ENCODE measurements at regions not wholly inside any gene's neighbourhood (a gene's known extent, or its start where the extent isn't known, plus 50 kb on each side); places are given as distances from the start of the nearest gene placed in this dataset.

DNA sequence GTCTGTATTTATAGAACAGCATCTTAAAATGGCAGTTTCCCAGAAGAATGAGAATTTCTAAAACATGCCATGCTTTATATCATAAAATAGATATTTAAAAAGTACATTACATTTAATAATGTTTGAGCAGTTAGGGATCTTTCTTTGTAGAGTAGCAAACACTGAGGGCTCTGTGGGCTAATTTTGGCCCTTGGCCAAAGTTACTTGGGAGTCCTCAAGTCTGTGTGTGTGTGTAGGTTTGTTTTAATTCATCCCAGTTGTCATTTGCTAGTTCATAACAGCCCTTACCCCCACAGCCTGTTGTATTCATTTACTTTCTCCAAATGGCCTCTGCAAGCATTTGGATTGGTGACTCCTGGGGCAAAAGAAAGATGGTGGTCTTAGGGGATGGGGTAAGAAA, 576.4 kb upstream of the SGCD start:
- no peak for TF ChIP-seq CTCF (conservative IDR thresholded peaks at IDR 0.05; ENCODE audit: low read depth, low read length)
- DNase-seq (ENCODE audit: low read depth), result no peak
- no peak overlapping the region for H3K4me3 ChIP-seq (ENCODE audit: low read length)

DNA sequence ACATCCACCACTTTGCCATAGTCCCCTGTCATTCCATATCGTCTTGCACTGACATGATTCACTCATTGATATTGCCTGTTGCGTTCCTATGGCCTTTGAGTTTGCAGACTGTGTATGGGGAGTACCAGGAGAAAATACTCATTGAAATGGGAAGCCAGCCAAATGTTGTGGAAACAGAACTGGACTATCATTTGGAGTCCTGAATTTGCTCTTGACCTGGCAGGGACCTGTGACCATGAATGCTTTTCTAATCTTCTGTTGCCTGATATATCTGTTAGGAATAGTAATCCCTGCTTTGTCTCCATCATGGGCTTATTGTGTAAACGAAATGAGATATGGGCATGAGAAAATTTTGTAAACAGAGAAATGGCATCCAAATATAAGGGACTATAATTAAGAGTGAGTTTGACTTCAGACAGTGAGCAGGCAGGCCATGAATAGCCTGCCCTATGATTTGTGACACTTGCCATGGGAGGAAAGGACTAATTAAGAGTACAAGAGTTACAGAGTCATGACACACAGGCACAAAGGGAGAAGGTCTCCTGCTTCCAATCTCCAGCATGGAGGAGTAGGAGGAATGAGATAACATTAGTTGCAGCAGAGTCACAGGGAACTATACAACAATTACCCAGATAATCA, 572.9 kb upstream of the SGCD start:
- no peak for DNase-seq (ENCODE audit: low read depth)
- no peak for TF ChIP-seq CTCF (conservative IDR thresholded peaks at IDR 0.05; ENCODE audit: low read depth, low read length)
- no peak overlapping the region for H3K4me3 ChIP-seq (ENCODE audit: low read length)

- no peak overlapping the region for H3K4me3 ChIP-seq (ENCODE audit: low read length)
- TF ChIP-seq CTCF (conservative IDR thresholded peaks at IDR 0.05; ENCODE audit: low read depth, low read length), result no peak
- no peak for DNase-seq (ENCODE audit: low read depth)
Observed at GRCh38 chr5:155759252-155759651, 567.7 kb upstream of the SGCD start.

DNA sequence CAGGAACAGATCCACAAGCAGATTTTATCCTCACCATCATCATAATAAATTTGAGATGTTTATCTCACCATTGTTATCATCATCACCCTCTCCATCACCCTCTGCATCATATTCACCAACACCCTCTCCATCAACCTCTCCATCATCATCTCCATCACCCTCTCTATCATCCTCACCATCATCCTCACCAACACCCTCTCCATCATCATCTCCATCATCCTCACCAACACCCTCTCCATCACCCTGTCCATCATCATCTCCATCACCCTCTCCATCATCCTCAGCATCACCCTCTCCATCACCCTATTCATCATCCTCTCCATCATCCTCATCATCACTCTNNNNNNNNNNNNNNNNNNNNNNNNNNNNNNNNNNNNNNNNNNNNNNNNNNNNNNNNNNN, 567.0 kb upstream of the SGCD start:
- DNase-seq (ENCODE audit: low read depth), result no peak
- TF ChIP-seq CTCF (conservative IDR thresholded peaks at IDR 0.05; ENCODE audit: low read depth, low read length), result no peak
- no peak overlapping the region for H3K4me3 ChIP-seq (ENCODE audit: low read length)

DNA sequence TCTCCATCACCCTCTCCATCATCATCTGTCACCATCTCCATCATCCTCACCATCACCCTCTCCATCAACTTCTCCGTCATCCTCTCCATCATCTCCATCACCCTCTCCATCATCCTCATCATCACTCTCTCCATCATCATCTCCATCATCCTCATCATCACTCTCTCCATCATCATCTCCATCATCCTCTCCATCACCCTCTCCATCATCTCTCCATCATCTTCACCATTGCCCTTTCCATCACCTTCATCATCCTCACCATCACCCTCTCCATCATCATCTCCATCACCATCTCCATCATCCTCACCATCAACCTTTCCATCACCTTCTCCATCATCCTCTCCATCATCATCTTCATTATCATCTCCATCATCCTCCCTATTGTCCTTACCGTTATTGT, 565.5 kb upstream of the SGCD start:
- TF ChIP-seq CTCF (conservative IDR thresholded peaks at IDR 0.05; ENCODE audit: low read depth, low read length), result no peak
- no peak for DNase-seq (ENCODE audit: low read depth)
- no peak overlapping the region for H3K4me3 ChIP-seq (ENCODE audit: low read length)

DNA sequence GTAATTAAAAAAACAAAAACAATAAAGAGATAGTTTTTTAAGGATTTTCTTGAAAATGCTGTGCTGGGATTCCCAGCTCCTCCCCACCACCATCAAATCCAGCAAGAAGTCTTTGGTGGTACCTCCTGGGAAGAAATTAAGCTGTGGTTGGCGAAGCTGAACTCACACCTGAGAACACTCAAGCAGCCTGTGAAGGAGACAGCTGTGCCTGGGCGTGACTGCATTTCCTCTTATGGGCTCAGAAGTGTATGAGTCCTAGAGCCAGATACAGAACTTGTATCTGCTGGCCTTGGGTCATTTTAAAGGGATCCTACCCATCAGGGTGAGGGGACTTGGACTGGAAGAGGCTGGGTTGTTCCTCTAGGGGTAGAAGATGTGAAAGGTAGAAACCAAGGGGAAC, 561.2 kb upstream of the SGCD start:
- H3K4me3 ChIP-seq (ENCODE audit: low read length), result no peak overlapping the region
- no peak for TF ChIP-seq CTCF (conservative IDR thresholded peaks at IDR 0.05; ENCODE audit: low read depth, low read length)
- DNase-seq (ENCODE audit: low read depth), result no peak

DNA sequence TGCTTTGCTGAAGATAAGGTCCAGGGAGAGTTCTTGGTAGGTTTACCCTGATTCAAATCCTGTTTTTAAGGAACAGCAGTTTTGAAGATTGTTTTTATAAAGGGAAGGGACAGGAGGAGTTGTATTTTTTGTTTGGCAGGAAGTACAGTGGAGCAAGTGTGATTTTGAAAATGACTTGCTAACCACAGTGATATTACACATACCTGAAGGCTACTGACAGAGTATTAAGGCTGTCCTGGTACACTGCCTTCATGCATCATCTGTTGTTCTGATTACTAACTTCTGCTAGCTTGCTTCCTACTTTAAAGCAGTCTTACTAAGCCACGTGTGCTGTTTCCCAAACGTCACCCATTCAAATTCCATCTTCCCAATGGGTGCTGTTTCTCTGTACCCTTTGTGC, 559.5 kb upstream of the SGCD start:
- no peak for TF ChIP-seq CTCF (conservative IDR thresholded peaks at IDR 0.05; ENCODE audit: low read depth, low read length)
- no peak for DNase-seq (ENCODE audit: low read depth)
- H3K4me3 ChIP-seq (ENCODE audit: low read length), result no peak overlapping the region

Data from retinal pigment epithelial cell (primary cell).